ENCODE measurements at regions not wholly inside any gene's neighbourhood (a gene's known extent, or its start where the extent isn't known, plus 50 kb on each side); places are given as distances from the start of the nearest gene placed in this dataset.

DNA sequence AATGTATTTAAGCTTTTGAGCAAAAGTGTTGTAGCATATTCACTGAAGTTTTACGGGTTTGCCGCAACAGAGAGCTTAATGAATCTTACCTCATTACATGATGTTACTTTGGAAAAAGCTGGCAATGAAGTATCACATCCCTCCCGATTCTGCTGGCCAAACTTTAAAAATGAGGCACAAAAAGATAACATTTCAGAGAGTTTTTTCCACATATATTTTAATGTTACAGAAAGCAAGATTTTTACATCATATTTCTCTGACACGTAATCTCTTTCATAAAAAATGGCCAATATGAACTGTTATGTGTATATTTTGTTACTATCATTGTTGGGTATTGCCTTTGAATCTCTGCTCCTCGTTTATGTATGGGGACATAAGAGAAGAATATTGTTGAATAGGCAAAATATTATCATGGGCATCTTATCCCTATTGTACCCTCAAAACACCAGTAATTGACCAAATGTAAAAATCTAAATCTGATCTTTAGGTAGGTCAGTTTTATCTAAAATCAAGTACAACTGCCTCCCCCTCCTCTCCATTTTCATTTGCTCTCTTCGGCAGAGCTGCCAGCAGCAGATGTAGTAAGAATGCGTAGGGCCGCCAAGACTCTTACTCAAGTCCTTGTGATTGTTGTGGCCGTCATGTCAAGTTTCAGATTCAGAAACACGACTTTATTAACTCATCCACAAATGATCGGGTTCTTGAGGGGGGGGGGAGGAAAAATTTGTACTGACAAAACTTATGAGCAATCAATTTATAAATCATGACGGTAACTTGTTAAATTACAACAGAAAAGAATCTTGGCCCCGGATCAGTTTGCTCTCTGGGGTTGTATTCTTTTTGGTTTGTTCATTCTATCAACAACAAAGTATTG, 106.7 kb upstream of the THRB start:
- DNase-seq (ENCODE audit: low read depth in 1 of 2, low spot score in 2 of 2) (no peak), FAIRE-seq (no peak)
- H3K23ac ChIP-seq (ENCODE audit: insufficient read length) = no peak overlapping the region
- H2BK20ac ChIP-seq (ENCODE audit: low read length) = no peak overlapping the region
- no peak overlapping the region for H4K8ac ChIP-seq (ENCODE audit: extremely low read depth, insufficient read depth, low read length)
- no peak overlapping the region for H3K27ac ChIP-seq (ENCODE audit: low read depth, low read length)
- H3K4me1 ChIP-seq (replicated peaks in 1 of 4; ENCODE audit: control insufficient read depth in 3 of 4, insufficient read depth in 4 of 4, low read length in 3 of 4) = peaks cover 0 to 2% (median under 1%) of the 10 kb centered on the region in 4 experiments; a peak in 2 of 7 replicates
- H3K9ac ChIP-seq (replicated peaks in 1 of 4; ENCODE audit: extremely low read depth in 1 of 4, low read depth in 3 of 4, low read length in 3 of 4) = no peak overlapping the region
- H4K5ac ChIP-seq (ENCODE audit: insufficient read length, low read depth, low read length) = no peak overlapping the region
- no peak overlapping the region for H2BK15ac ChIP-seq (ENCODE audit: low read length)
- H3K36me3 ChIP-seq (ENCODE audit: control insufficient read depth in 2 of 4, insufficient read depth in 4 of 4, low read length in 3 of 4) = no peaks in the 10 kb centered on the region
- H3K4ac ChIP-seq (replicated peaks; ENCODE audit: insufficient read length, low read depth, low read length) = no peak overlapping the region
- no peak overlapping the region for H2AFZ ChIP-seq (ENCODE audit: low read length)
- ChIA-PET POLR2A (ENCODE audit: partially characterized antibody) (no interaction called here), CTCF (ENCODE audit: partially characterized antibody) (interaction anchor here (1.2 kb wide), 1 partner anchor 337 kb away, joined by 4 read pairs; no protein-coding TSS in a partner anchor)
- no peak for TF ChIP-seq EP300 (IDR thresholded peaks at IDR 0.05; ENCODE audit: borderline replicate concordance in 1 of 2, low read depth in 2 of 2, low read length in 2 of 2)
- no peak for TF ChIP-seq RXRA (IDR thresholded peaks at IDR 0.05; ENCODE audit: insufficient read depth, low read depth, low read length)
- TF ChIP-seq, protein P1, sequence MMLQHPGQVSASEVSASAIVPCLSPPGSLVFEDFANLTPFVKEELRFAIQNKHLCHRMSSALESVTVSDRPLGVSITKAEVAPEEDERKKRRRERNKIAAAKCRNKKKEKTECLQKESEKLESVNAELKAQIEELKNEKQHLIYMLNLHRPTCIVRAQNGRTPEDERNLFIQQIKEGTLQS (IDR thresholded peaks at IDR 0.05; ENCODE audit: insufficient read depth, low read depth, low read length) = no peak
- no peak for TF ChIP-seq CTBP2 (IDR thresholded peaks at IDR 0.05; ENCODE audit: borderline replicate concordance, insufficient read depth, insufficient read length, low read length)
- TF ChIP-seq ASH2L (IDR thresholded peaks at IDR 0.05; ENCODE audit: low read length) = no peak
- TF ChIP-seq EZH2 (IDR thresholded peaks at IDR 0.05; ENCODE audit: low read depth, low read length, severe bottlenecking) = no peak
- TF ChIP-seq POU5F1 (IDR thresholded peaks at IDR 0.05; ENCODE audit: low read depth, low read length) = no peak
- no peak for TF ChIP-seq RBBP5 (IDR thresholded peaks at IDR 0.05; ENCODE audit: borderline replicate concordance, low read depth, low read length)
- H3K4me3 ChIP-seq (ENCODE audit: extremely low read depth in 1 of 4, insufficient read depth in 2 of 4, low read depth in 3 of 4, low read length in 4 of 4) = no peak overlapping the region
- H2BK12ac ChIP-seq (ENCODE audit: low read depth, low read length) = no peak overlapping the region
- no peak overlapping the region for H3K14ac ChIP-seq (ENCODE audit: insufficient read length)
- no peaks in the 10 kb centered on the region for H3K79me1 ChIP-seq (ENCODE audit: low read depth, low read length)
- no peaks in the 10 kb centered on the region for H3K9me3 ChIP-seq (ENCODE audit: insufficient read depth in 2 of 2, low read depth in 1 of 2, low read length in 1 of 2)
- H2BK120ac ChIP-seq (replicated peaks; ENCODE audit: low read depth, low read length) = no peak overlapping the region
- 86% methylated on average over 13 of the region's 13 CpGs; no CpG with 5 or more reads in 1 of the 2 experiments for WGBS, 2 experiments (ENCODE audit: extremely low coverage in 1 of 2, insufficient coverage in 1 of 2, insufficient read length in 1 of 2, insufficient replicate concordance in 2 of 2, low coverage in 1 of 2, low lambda C conversion rate in 2 of 2, missing lambda C conversion rate in 1 of 2)
- no peak overlapping the region for H2BK5ac ChIP-seq (ENCODE audit: low read depth, low read length)
- H4K91ac ChIP-seq (replicated peaks; ENCODE audit: insufficient read length, low read length) = no peak overlapping the region
- H3K79me2 ChIP-seq (ENCODE audit: control insufficient read depth in 1 of 2, insufficient read depth in 2 of 2, low read length in 2 of 2) = no peaks in the 10 kb centered on the region
- H3K18ac ChIP-seq (ENCODE audit: extremely low read depth, low read length) = no peak overlapping the region
- H3K4me2 ChIP-seq (ENCODE audit: insufficient read depth in 1 of 2, low read depth in 2 of 2, low read length in 2 of 2) = no peak overlapping the region
- no peaks in the 10 kb centered on the region for H4K20me1 ChIP-seq (replicated peaks in 1 of 2; ENCODE audit: control insufficient read depth in 1 of 2, insufficient read depth in 2 of 2, low read length in 2 of 2)
- no peaks in the 10 kb centered on the region for H3K27me3 ChIP-seq (replicated peaks in 1 of 4; ENCODE audit: control insufficient read depth in 3 of 4, extremely low read depth in 1 of 4, insufficient read depth in 3 of 4, low read length in 3 of 4)
- no peak overlapping the region for H3K56ac ChIP-seq (replicated peaks; ENCODE audit: insufficient read length, low read depth, low read length)
- H2AK5ac ChIP-seq (ENCODE audit: low read depth, low read length) = no peak overlapping the region
- no peaks in the 10 kb centered on the region for H3K23me2 ChIP-seq (ENCODE audit: low read depth, low read length)

Data from H1 (cell line).